Chondrocyte (in vitro differentiated cells): ENCODE measurements at regions not wholly inside any gene's neighbourhood (a gene's known extent, or its start where the extent isn't known, plus 50 kb on each side); places are given as distances from the start of the nearest gene placed in this dataset.

Experiments
- DNase-seq: peaks from one replicate; pipeline ENCODE4 v3.0.0; 2021; ENCODE audit warnings: mixed read lengths, low spot score
- H3K27ac Mint-ChIP-seq: one replicate; pipeline ENCODE4 v1.8.0; 2021; ENCODE audit warnings: mild to moderate bottlenecking, moderate library complexity, mixed read lengths; ENCODE audit not compliant: unreplicated experiment
- H3K27me3 Mint-ChIP-seq: 2 replicates; pipeline ENCODE4 v1.8.0; 2021; ENCODE audit warnings: low read depth, mixed read lengths
- H3K36me3 Mint-ChIP-seq: 2 replicates; pipeline ENCODE4 v1.8.0; 2021; ENCODE audit warnings: low read depth, mixed read lengths
- H3K4me1 Mint-ChIP-seq: 2 replicates; pipeline ENCODE4 v1.8.0; 2021; ENCODE audit warnings: low read depth, mild to moderate bottlenecking, mixed read lengths
- H3K4me3 Mint-ChIP-seq: one replicate; pipeline ENCODE4 v1.8.0; 2021; ENCODE audit warnings: mild to moderate bottlenecking, moderate library complexity, mixed read lengths; ENCODE audit not compliant: unreplicated experiment
- H3K9me3 Mint-ChIP-seq: 2 replicates; pipeline ENCODE4 v1.8.0; 2021; ENCODE audit warnings: low read depth, mixed read lengths
- CTCF ChIP-seq: fragments of 200-600 bp; sonication (generic); IDR thresholded peaks from 2 replicates; pipeline ENCODE4 v1.5.0; 2021; ENCODE audit warnings: antibody characterized with exemption, mild to moderate bottlenecking, moderate library complexity

- Mint-ChIP-seq H3K9me3 (no peaks in the 10 kb centered on the region), H3K27me3 (no peaks in the 10 kb centered on the region), H3K27ac (no peak overlapping the region), H3K4me3 (no peak overlapping the region), H3K36me3 (no peaks in the 10 kb centered on the region), H3K4me1 (peaks cover 21% of the 10 kb centered on the region)
- no peak for TF ChIP-seq CTCF
- DNase-seq, result no peak
These were observed 81.8 kb downstream of the BOD1 start for GRCh38 chr5:173534664-173535063.

GRCh38 chr5:173534031-173534430 is 82.4 kb downstream of the BOD1 start:
- Mint-ChIP-seq H3K27ac (no peak overlapping the region), H3K9me3 (no peaks in the 10 kb centered on the region), H3K4me1 (peaks cover 21% of the 10 kb centered on the region), H3K27me3 (no peaks in the 10 kb centered on the region), H3K4me3 (no peak overlapping the region), H3K36me3 (no peaks in the 10 kb centered on the region)
- no peak for TF ChIP-seq CTCF
- no peak for DNase-seq

- Mint-ChIP-seq H3K4me1 (peaks cover 21% of the 10 kb centered on the region), H3K27ac (no peak overlapping the region), H3K9me3 (no peaks in the 10 kb centered on the region), H3K4me3 (no peak overlapping the region), H3K36me3 (no peaks in the 10 kb centered on the region), H3K27me3 (no peaks in the 10 kb centered on the region)
- no peak for DNase-seq
- TF ChIP-seq CTCF, result no peak
These were observed 83.7 kb downstream of the BOD1 start for GRCh38 chr5:173532689-173533250.

GRCh38 chr5:173531863-173532262 is 84.6 kb downstream of the BOD1 start:
- H3K36me3 Mint-ChIP-seq, result no peaks in the 10 kb centered on the region
- no peak for TF ChIP-seq CTCF
- H3K27me3 Mint-ChIP-seq, result no peaks in the 10 kb centered on the region
- no peak for DNase-seq
- H3K9me3 Mint-ChIP-seq, result no peaks in the 10 kb centered on the region
- H3K4me1 Mint-ChIP-seq, result peaks cover 16% of the 10 kb centered on the region
- no peak overlapping the region for H3K27ac Mint-ChIP-seq
- H3K4me3 Mint-ChIP-seq, result no peak overlapping the region

GRCh38 chr5:173530547-173530946 is 85.9 kb downstream of the BOD1 start:
- peak; percentile 23 for TF ChIP-seq CTCF
- Mint-ChIP-seq H3K4me3 (no peak overlapping the region), H3K27ac (no peak overlapping the region), H3K4me1 (peaks cover 8% of the 10 kb centered on the region), H3K36me3 (no peaks in the 10 kb centered on the region), H3K27me3 (no peaks in the 10 kb centered on the region), H3K9me3 (no peaks in the 10 kb centered on the region)
- DNase-seq, result no peak
